Fibroblast of upper back skin (primary cell): ENCODE measurements at regions not wholly inside any gene's neighbourhood (a gene's known extent, or its start where the extent isn't known, plus 50 kb on each side); places are given as distances from the start of the nearest gene placed in this dataset.
A peak's percentile ranks its signal among the peaks of the same experiment; 100 is the strongest.
"Not testable (repeated sequence)": the region's sequence is repeated elsewhere in the genome, so short reads cannot be mapped to it uniquely, and the experiment has no call there.

Experiments used
- DNase-seq: peaks from one replicate; pipeline ENCODE4 v3.0.0-alpha.2; 2013

- peak; percentile 61 for DNase-seq
Observed at GRCh38 chr6:3900744-3901336, 51.7 kb downstream of the FAM50B start.

- no peak for DNase-seq
Observed at GRCh38 chr6:3902871-3903648, 53.9 kb downstream of the FAM50B start.

DNA sequence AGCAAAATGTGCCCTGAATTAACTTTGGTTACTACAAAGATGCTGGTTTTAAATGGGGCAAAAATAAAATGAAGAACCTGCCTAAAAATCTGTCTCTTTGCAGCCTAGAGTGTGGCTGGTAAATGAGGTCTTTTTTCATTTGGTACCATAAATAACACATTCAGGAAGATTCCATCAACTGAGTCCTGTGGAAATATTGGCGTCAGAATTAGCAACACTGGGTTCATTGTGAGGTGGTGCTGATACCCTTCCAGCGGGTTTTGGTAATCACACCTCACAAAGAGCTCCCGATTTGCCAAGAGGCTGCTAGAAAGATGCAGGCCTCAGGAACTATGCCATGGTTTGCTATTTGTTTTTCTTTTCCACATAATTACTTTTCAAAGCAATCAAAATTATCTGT lies 55.3 kb downstream of the FAM50B start:
- DNase-seq: no peak

- DNase-seq: no peak
Observed at GRCh38 chr6:3905945-3906845, 57.0 kb downstream of the FAM50B start.

- no peak for DNase-seq
Observed at GRCh38 chr6:3906846-3907151, 57.6 kb downstream of the FAM50B start.

GRCh38 chr6:3908223-3908622 lies 59.0 kb downstream of the FAM50B start:
- DNase-seq: no peak

GRCh38 chr6:3908961-3909360 lies 59.8 kb downstream of the FAM50B start:
- DNase-seq: no peak

DNA sequence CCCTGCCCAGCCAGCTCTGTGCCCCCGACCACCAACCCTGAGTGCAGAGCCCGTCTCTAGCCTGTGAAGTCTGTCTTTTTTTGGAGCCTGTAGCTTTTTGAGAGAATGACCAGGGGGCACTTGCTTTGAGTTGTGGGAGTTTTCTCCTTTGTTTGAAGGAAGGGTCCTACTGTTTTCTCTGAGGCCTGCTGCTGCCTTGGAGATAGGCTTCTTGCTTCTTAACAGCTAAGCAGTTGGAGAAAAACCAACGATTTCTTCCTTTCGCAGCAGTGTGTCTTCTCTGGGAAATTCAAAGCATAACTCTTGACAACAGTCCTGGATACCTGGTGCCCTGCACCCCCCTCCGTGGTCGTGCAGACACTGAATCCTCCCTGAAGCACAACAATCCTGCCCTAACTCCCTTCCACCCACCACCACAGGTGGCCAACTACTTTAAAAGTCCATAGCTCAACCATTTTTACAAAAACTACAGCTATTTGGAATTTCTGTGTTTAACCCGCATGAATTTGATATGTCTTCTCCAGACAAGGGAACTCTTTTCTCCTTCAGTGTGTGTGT lies 61.0 kb downstream of the FAM50B start:
- no peak for DNase-seq

DNA sequence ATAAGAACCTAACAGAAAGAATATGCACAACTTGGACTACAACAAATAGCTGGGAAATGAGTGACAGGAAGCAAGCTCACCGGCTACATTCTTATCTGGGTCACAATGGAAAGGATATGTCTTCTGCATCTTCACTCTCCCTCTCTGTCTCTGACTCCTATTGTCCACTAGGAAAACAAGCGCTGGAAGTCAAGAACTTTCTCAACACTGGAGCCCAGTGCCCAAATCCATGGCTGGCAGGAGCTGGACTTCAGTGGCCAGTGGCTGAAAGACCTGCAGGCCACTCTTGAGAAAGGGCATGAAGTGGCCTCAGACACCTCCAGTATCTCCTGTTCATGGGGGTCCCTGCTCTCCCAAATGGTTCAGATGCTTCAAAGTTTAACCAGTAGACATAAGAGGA lies 62.0 kb downstream of the FAM50B start:
- DNase-seq: no peak

DNA sequence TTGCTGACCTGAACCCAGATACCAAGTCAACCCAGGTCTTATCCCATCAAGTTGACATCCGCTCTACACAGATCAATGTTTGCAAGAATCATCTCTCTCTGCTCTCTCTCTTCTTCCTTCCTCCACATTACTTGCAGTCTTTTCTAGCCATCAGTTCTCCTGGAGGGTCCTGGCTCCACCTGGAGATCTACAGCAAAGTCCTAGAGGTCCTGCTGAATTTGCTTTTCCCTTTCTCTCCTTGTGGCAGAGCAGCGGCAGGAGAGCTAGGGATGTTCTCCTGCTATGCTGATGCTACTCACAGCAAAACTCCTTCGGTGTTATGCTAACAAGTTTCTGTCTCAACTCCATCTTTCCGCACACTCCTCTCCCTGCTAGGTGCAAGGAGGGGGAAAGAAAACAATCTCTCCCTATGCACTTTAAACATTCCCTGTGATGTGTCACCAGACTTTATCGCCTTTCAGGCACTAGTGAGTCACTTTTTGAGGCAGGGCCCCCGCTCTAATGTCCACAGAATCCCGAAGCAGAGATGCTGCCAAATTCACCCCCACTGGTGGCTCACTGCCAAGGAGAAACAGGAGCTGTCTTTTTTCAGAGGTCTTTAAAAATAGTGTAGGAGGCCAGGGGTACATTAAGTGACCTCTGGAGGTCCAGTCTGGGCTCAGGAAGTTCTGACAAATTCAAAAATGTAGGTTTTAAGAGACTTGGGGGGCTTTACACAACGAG lies 62.6 kb downstream of the FAM50B start:
- peak; percentile 96 for DNase-seq

GRCh38 chr6:3912361-3913076 lies 63.3 kb downstream of the FAM50B start:
- DNase-seq: no peak

- DNase-seq: peak; percentile 99
Observed at GRCh38 chr6:3913077-3913957, 64.1 kb downstream of the FAM50B start.

DNA sequence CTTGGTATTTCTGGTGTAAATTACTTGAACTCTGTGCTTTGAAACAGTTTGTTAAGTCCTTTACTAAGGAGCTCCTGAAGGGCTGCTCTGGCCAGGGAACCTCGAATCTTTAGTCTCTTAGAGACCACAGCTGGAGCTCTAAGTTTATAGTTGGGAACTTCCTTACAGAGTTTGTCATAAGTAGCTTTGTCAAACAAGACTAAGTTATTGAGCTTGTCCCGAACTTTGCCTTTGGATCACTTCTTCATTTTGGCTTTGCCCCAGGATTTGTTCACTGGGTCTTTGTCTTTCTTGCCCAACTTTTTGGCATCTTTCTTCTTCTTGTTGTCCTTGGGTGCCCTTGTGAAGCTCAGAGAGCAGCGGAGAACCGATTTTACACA lies 64.8 kb downstream of the FAM50B start:
- no peak for DNase-seq

DNA sequence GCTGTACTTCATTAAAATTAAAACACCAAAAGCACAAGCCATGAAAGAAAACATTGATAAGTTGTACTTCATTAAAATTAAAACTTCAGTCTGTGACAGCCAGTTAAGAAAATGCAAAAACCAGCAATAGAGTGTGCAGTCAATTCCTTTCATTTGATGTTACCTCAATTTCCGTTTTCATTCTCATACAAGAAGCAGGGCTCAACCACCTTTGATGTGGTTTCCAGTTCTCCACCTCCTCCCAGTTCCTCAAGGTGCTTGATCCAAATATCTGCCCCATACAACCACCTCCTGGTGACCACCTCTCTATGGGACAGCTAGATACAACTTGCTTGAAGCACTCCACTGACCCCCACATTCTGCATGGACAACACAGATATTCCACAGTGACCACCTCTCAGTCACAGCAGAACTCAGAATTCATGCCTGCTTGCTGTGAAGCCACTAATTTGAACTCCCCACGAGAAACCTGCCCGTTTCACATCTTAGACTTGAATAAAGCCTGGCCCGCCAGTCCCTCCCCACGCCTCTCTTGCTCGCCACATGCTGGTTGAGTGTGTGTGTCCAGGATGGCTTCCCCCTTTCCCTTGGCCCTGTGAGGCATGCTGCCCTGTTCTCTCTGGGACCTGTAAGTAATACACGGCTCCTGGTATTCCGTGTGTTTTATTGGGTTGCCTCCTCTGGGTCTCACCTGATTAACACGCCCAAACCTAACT lies 66.1 kb downstream of the FAM50B start:
- no peak for DNase-seq

- DNase-seq: no peak
Observed at GRCh38 chr6:3916211-3916610, 67.0 kb downstream of the FAM50B start.

DNA sequence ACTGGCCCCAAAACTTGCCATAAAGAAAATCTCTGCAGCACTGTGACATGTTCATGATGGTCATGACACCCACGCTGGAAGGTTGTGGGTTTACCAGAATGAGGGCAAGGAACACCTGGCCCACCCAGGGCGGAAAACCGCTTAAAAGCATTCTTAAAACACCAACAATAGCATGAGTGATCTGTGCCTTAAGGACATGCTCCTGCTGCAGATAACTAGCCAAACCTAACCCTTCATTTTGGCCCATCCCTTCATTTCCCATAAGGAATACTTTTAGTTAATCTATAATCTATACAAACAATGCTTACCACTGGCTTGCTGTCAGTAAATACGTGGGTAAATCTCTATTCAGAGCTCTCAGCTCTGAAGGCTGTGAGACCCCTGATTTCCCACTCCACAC lies 67.6 kb downstream of the FAM50B start:
- DNase-seq: not testable (repeated sequence)

DNA sequence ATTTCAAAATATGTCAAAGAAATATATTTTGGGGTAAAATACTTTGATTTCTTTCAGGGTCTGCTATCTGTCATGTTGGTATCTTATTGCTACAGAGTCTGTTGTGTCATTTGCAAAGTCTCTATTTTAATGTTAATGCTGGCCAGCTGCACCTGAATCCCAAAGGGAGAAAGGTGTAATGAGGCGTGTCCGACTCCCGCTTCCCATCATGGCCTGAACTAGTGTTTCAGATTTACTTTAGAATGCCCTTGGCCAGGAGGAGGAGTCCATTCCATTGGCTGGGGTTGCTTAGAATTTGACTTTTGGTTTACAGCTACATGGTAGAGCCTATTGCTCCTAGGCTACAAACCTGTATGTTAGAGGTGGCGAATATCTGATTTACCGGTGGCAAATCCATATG lies 69.3 kb downstream of the FAM50B start:
- no peak for DNase-seq

- peak; percentile 84 for DNase-seq
Observed at GRCh38 chr6:3919130-3919628, 70.0 kb downstream of the FAM50B start.

DNA sequence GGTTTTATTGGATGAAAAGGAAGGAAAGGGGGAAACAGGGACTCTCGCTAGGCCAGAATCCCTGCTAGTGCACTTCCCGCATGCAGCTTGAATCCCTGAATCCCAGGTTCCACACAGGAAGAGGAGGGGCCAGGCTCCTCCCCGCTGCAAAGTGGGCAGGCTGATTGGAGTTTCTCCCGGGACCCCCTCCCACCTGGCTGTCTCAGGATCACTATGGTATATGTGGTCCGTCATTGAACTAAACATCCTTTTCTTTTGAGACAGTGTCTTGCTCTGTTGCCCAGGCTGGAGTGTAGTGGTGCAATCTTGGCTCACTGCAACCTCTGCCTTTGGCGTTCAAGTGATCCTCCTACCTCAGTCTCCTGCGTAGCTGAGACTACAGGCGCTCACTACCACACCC lies 70.7 kb downstream of the FAM50B start:
- no peak for DNase-seq

DNA sequence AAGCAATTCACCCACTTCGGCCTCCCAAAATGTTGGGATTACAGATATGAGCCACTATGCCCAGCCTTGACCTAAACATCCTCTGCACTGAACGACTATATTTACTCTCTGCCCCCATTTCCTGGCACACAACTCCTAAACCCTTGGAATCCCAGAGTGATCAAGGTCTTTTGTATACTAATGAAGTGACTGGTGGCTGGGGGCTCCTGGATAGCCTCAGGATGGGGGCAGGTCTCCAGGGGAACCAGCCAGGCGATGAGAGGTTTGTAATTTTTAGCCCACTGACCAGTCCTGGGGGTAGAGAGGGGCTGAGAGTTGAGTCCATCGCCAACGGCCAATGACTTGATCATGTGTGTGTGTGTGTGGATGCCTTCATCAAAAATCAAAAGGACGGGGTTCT lies 71.1 kb downstream of the FAM50B start:
- DNase-seq: no peak
